ENCODE measurements at regions not wholly inside any gene's neighbourhood (a gene's known extent, or its start where the extent isn't known, plus 50 kb on each side); places are given as distances from the start of the nearest gene placed in this dataset.

DNA sequence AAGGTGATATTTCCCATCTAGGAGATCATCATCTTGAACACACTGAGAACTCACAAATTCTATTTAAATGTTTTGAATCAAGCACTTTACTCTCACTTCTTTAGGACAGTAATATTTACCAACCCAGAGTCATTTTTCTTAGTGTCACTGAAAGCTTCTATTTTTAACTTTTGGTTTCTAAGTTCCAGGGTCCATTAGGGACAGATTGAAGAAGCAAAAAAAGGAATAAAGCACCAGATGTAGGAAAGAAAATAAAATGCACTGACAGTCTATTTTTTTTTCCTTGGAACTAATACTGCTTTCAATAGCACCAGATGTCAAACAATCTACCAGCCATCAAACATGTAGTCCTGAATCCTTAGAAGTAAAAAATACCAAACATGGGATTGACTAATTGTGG, 526.7 kb upstream of the LRRN3 start:
- Histone ChIP-seq H3K9ac (no peak overlapping the region), H3K36me3 (no peaks in the 10 kb centered on the region), H3K27me3 (no peaks in the 10 kb centered on the region), H3K4me1 (no peaks in the 10 kb centered on the region), H3K27ac (no peak overlapping the region), H3K4me2 (no peak overlapping the region), H3K9me3 (replicated peaks in 1 of 11) (no peaks in the 10 kb centered on the region), H3K4me3 (no peak overlapping the region), H4K20me1 (no peaks in the 10 kb centered on the region)
- TF ChIP-seq Cebpa-rat (IDR thresholded peaks at IDR 0.05): no peak

DNA sequence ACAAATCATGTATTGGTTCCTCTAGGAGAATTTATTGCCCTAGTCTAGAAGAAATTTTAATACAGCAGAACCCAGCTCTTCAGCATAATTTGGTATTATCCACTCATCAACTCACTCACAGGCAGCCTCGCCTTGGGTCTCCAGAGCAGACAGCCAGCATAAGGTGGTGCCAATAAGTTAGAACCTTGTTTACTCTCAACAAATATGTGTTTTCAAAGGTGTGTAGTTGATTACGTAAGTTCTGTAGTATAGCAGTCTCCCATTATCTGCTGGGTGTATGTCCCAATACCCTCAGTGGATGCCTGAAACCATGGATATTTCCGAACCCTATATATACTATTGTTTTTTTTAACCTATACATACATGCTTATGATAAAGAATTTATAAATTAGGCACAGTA, 522.5 kb upstream of the LRRN3 start:
- Histone ChIP-seq H3K36me3 (no peaks in the 10 kb centered on the region), H3K27ac (no peak overlapping the region), H3K9ac (no peak overlapping the region), H4K20me1 (no peaks in the 10 kb centered on the region), H3K4me1 (no peaks in the 10 kb centered on the region), H3K9me3 (replicated peaks in 1 of 11) (no peaks in the 10 kb centered on the region), H3K4me2 (no peak overlapping the region), H3K27me3 (no peaks in the 10 kb centered on the region), H3K4me3 (no peak overlapping the region)
- TF ChIP-seq Cebpa-rat (IDR thresholded peaks at IDR 0.05): no peak

DNA sequence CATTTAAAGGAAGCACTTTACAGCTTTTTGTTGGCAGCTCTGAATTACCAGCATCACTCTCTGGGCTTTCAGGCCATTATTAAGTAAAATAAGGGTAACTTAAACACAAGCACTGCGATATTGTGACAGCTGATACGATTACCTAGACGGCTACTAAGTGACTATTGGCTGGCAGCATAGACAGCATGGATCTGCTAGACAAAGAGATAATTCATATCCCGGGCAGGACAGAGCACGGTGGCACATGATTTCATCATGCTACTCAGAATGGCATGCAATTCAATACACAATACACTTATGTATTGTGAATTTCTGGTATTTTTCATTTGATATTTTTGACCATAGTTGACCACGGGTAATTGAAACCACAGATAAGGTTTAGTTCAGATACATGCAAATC, 522.0 kb upstream of the LRRN3 start:
- no peaks in the 10 kb centered on the region for H4K20me1 ChIP-seq
- H3K36me3 ChIP-seq: no peaks in the 10 kb centered on the region
- no peak overlapping the region for H3K27ac ChIP-seq
- H3K4me2 ChIP-seq: no peak overlapping the region
- no peaks in the 10 kb centered on the region for H3K9me3 ChIP-seq (replicated peaks in 1 of 11)
- H3K9ac ChIP-seq: no peak overlapping the region
- TF ChIP-seq Cebpa-rat (IDR thresholded peaks at IDR 0.05): no peak
- H3K4me3 ChIP-seq: no peak overlapping the region
- H3K27me3 ChIP-seq: no peaks in the 10 kb centered on the region
- no peaks in the 10 kb centered on the region for H3K4me1 ChIP-seq

DNA sequence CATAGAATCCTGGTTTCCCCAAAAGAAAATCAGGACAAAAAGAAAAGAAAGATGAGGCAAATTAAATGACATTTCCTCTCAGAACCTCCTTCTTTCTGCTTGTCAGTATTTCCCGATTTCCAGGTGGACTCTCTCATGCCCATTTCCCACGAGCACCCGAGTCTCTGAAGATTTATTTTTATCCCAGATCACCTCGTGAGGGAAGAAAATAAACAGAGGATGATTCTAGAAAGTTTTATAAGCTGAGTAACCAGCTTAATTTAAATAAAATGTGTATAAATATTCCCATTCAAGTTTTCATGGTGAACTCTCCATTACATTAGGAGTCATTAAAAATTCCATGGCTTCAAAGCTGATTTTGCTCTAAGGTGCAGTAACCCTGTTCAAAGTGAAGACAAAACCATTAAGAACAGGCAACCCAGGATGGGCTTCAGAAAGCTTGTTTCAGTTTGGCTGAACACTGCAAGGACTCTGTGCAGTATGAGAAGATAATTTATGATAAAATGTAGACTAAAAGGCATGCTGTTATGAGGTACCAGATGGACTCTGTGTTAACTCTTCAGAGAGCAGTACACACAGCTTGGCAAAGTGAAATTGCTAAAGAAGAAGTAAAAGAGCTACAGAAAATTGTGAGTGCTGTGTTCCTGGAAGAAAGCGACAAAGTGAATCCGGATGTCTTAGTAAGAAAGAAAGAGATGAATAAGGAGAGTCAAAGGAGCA, 521.3 kb upstream of the LRRN3 start:
- H3K9me3 ChIP-seq (replicated peaks in 1 of 11): no peaks in the 10 kb centered on the region
- no peaks in the 10 kb centered on the region for H3K36me3 ChIP-seq
- no peak for TF ChIP-seq Cebpa-rat (IDR thresholded peaks at IDR 0.05)
- H4K20me1 ChIP-seq: no peaks in the 10 kb centered on the region
- no peak overlapping the region for H3K9ac ChIP-seq
- H3K4me2 ChIP-seq: no peak overlapping the region
- H3K4me1 ChIP-seq: no peaks in the 10 kb centered on the region
- H3K4me3 ChIP-seq: no peak overlapping the region
- H3K27ac ChIP-seq: no peak overlapping the region
- no peaks in the 10 kb centered on the region for H3K27me3 ChIP-seq

DNA sequence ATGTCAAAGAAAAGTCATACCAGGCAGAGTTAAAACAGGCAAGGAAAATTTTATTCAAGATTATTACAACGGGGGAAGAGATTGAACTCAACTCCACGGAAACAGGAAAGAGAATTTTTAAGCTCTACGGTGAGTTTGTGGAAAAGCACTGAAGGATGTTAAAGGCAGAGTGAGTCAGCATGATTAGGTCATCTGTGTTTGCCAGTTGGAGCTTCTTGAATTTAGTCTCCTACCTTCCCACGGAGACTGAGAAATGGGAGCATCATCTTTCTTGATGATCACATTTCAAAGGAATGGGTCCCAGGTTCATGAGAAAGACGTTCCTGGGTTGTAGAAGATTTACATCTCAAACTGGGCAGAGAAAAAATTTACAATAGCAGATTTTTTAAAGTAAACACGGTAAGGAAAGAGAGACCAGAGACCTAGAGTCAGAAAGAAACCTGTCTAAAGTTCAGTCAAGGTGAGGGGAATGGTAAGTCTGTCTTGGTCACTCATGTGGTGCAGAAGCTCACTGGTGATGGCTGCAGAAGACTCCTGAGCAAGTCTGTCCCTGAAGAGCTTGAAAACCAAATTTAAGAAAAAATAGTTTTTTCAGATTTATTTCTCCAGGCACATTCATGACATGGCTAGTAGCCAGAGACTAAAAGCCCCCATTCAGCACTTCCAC, 516.9 kb upstream of the LRRN3 start:
- no peak overlapping the region for H3K4me2 ChIP-seq
- no peaks in the 10 kb centered on the region for H3K36me3 ChIP-seq
- H3K9me3 ChIP-seq (replicated peaks in 1 of 11): no peaks in the 10 kb centered on the region
- no peak overlapping the region for H3K27ac ChIP-seq
- H3K4me1 ChIP-seq: no peaks in the 10 kb centered on the region
- no peak overlapping the region for H3K4me3 ChIP-seq
- H3K27me3 ChIP-seq: no peaks in the 10 kb centered on the region
- no peaks in the 10 kb centered on the region for H4K20me1 ChIP-seq
- no peak overlapping the region for H3K9ac ChIP-seq
- no peak for TF ChIP-seq Cebpa-rat (IDR thresholded peaks at IDR 0.05)

DNA sequence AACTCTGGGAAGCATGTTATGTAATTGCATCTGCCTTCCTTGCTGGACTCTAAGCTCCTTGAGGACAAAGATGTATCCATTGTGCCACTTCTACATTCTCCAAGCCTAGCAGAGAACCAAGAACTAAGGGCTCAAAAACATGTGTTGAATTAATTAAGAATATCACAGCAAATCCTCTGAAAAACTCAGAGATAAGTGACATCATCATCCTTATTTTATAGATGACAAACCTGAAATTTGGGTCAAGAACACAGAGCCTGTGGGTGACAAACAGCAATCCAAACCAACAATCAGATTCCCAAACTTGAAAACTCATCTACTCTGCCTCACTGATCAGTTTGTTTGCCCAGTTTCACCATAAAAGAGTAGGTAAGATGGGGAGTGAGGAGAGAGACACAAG, 503.6 kb upstream of the LRRN3 start:
- Histone ChIP-seq H3K4me1 (no peaks in the 10 kb centered on the region), H4K20me1 (no peaks in the 10 kb centered on the region), H3K27ac (no peak overlapping the region), H3K9ac (no peak overlapping the region), H3K4me2 (no peak overlapping the region), H3K9me3 (replicated peaks in 1 of 11) (peaks cover 0 to 5% (median 0%) of the 10 kb centered on the region in 11 experiments; a peak in 2 of 22 replicates), H3K27me3 (no peaks in the 10 kb centered on the region), H3K4me3 (no peak overlapping the region), H3K36me3 (no peaks in the 10 kb centered on the region)
- no peak for TF ChIP-seq Cebpa-rat (IDR thresholded peaks at IDR 0.05)

- Histone ChIP-seq H3K4me3 (no peak overlapping the region), H3K4me2 (no peak overlapping the region), H3K27ac (no peak overlapping the region), H3K9ac (no peak overlapping the region), H3K9me3 (replicated peaks in 1 of 11) (no peaks in the 10 kb centered on the region), H3K36me3 (no peaks in the 10 kb centered on the region), H3K27me3 (no peaks in the 10 kb centered on the region), H3K4me1 (no peaks in the 10 kb centered on the region), H4K20me1 (no peaks in the 10 kb centered on the region)
- TF ChIP-seq Cebpa-rat (IDR thresholded peaks at IDR 0.05): no peak
Observed at GRCh38 chr7:110590415-110590814, 500.5 kb upstream of the LRRN3 start.

DNA sequence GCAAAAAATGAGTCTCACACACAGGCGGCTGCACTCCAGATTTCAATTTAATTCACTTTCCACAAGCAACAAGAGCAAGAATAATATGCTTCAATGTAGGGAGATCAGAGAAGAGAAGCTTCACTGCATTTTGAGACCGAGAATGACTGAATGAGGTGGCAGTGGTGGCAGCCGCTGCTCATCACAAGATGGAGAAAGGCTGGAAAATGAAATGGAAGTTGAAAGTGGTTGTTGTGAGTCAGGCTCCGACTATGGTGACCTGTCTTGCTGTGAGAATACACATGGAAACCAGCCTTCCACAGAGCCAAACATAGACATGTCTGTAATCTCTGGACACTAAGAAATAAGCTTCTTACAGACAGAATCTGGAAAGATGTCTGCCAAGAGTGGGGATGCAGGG, 499.6 kb upstream of the LRRN3 start:
- TF ChIP-seq Cebpa-rat (IDR thresholded peaks at IDR 0.05): no peak
- no peaks in the 10 kb centered on the region for H3K4me1 ChIP-seq
- H3K36me3 ChIP-seq: no peaks in the 10 kb centered on the region
- no peaks in the 10 kb centered on the region for H3K27me3 ChIP-seq
- no peak overlapping the region for H3K4me2 ChIP-seq
- H4K20me1 ChIP-seq: no peaks in the 10 kb centered on the region
- no peak overlapping the region for H3K4me3 ChIP-seq
- H3K9me3 ChIP-seq (replicated peaks in 1 of 11): no peaks in the 10 kb centered on the region
- H3K27ac ChIP-seq: no peak overlapping the region
- H3K9ac ChIP-seq: no peak overlapping the region

GRCh38 chr7:110592557-110592956, 498.4 kb upstream of the LRRN3 start:
- Histone ChIP-seq H3K9me3 (replicated peaks in 1 of 11) (no peaks in the 10 kb centered on the region), H3K4me3 (no peak overlapping the region), H3K4me1 (no peaks in the 10 kb centered on the region), H3K36me3 (no peaks in the 10 kb centered on the region), H3K9ac (no peak overlapping the region), H3K4me2 (no peak overlapping the region), H3K27me3 (no peaks in the 10 kb centered on the region), H4K20me1 (no peaks in the 10 kb centered on the region), H3K27ac (no peak overlapping the region)
- no peak for TF ChIP-seq Cebpa-rat (IDR thresholded peaks at IDR 0.05)

DNA sequence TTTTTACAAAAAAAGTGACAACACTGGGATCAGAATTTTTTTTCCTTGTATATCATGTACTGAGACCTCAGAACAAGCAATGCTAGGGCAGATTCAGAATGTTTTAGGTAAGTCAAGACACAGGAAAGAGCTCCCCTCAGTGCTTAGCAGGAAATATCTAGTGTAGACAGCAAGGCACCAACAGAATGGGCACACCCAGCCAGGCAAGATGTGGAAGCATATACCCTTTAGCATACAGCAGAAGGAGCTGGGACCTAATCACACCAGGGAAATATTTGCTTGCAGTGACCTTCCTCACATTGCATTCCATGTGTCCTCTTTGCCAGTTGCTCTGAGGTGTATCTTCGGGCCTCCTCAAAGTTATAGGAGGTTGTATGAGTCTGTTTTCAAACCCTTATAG, 497.6 kb upstream of the LRRN3 start:
- H3K4me2 ChIP-seq: no peak overlapping the region
- no peaks in the 10 kb centered on the region for H3K27me3 ChIP-seq
- H3K27ac ChIP-seq: no peak overlapping the region
- TF ChIP-seq Cebpa-rat (IDR thresholded peaks at IDR 0.05): no peak
- no peaks in the 10 kb centered on the region for H4K20me1 ChIP-seq
- H3K9me3 ChIP-seq (replicated peaks in 1 of 11): no peaks in the 10 kb centered on the region
- H3K4me3 ChIP-seq: no peak overlapping the region
- no peaks in the 10 kb centered on the region for H3K36me3 ChIP-seq
- no peaks in the 10 kb centered on the region for H3K4me1 ChIP-seq
- H3K9ac ChIP-seq: no peak overlapping the region
